CD4-positive, alpha-beta T cell treated with Interleukin-2 at 100 ng/mL for 4 hours (primary cell): ENCODE measurements at regions not wholly inside any gene's neighbourhood (a gene's known extent, or its start where the extent isn't known, plus 50 kb on each side); places are given as distances from the start of the nearest gene placed in this dataset.
"Not testable (repeated sequence)": the region's sequence is repeated elsewhere in the genome, so short reads cannot be mapped to it uniquely, and the experiment has no call there.

Source experiments
- DNase-seq: peaks from one replicate; pipeline ENCODE4 v3.0.0-alpha.2; 2020; ENCODE audit warnings: low spot score

GRCh38 chr1:38667626-38668025 lies 191.9 kb downstream of the RRAGC start:
- no peak for DNase-seq

GRCh38 chr1:38662126-38662525 lies 197.4 kb downstream of the RRAGC start:
- no peak for DNase-seq

DNA sequence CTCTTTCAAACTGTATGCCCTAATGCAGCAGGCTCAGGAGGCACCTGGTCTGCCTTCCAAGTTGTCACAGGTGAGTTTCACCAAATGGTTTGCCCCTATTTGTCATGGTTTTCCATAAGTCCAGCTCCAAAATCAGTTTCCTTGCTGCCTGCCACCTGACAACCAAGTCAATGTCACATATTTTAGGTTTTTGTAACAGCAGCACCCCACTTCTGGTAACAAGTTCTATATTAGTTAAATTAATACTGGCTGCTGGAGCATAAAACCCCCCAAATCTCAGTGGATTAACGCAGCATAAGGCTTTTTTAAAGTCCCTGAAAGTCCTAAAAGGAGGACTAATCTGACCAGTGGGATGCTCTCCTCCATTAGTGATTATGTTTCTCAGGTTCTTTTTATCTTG lies 200.7 kb downstream of the RRAGC start:
- DNase-seq = no peak

- no peak for DNase-seq
These were observed 201.7 kb downstream of the RRAGC start for GRCh38 chr1:38657873-38658272.

GRCh38 chr1:38657207-38657840 lies 202.2 kb downstream of the RRAGC start:
- DNase-seq = no peak

DNA sequence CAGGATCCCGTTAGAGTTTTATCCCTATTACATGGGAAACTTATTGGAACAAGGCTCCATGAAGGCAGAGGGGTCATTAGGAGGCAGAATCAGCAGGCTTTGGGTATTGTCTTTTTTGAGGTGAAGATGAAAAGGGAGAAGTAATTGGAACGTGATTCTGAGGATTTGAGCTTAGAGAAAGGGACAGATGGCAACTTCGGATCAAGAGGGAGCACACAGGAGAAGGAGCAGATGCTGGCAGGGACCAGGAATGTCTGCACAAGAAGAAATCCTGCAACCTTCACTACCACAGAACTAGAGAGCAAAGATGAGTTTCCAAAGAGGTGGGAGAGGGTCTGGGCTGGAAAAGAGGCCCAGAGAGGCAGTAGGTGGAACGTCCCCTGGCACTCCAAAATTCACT lies 202.8 kb downstream of the RRAGC start:
- no peak for DNase-seq

GRCh38 chr1:38652217-38652616 lies 207.4 kb downstream of the RRAGC start:
- DNase-seq = no peak

DNA sequence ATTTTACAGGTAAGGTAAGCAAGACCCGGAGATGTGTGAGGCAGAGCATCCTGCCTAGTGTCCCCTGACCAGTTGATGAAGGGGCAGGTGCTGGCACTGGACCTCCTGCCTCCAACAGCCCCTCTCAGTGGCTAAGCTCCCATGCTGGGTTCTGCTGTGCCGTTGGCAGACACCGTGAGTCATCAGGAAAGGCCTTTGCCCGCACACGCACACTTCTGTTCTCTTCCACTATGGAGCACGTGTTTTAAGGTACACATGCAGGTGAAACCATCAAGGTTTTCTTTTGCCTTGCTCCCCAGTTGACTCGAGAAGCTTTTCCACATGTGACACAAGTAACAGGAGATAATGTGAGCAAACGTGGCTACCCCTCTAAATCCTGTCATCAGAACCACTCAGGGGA lies 207.9 kb downstream of the RRAGC start:
- no peak for DNase-seq

DNA sequence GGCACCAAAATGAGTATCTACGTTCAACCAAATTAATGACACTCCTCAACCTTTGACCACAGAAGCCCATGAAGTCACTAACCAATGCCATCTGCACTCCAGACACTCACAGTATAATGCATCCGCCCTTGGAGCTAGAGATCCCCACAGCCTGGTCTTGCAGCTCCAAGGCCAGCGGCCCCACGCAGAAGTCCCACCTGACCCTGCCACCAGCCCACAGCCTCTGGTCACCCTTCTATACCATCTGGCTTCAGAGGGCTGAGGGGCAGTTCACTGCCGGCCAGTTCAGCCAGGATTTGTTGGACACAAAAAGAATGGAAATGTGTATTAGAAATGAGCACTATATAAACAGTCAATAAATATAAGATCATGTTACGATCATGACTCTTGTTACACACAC lies 211.2 kb downstream of the RRAGC start:
- no peak for DNase-seq

DNA sequence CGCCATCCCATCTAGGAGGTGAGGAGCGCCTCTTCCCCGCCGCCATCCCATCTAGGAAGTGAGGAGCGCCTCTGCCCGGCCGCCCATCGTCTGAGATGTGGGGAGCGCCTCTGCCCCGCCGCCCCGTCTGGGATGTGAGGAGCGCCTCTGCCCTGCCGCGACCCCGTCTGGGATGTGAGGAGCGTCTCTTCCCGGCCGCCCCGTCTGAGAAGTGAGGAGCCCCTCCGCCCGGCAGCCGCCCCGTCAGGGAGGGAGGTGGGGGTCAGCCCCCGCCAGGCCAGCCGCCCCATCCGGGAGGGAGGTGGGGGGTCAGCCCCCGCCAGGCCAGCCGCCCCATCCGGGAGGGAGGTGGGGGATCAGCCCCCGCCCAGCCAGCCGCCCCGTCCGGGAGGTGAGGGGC lies 212.2 kb downstream of the RRAGC start:
- DNase-seq = not testable (repeated sequence)

DNA sequence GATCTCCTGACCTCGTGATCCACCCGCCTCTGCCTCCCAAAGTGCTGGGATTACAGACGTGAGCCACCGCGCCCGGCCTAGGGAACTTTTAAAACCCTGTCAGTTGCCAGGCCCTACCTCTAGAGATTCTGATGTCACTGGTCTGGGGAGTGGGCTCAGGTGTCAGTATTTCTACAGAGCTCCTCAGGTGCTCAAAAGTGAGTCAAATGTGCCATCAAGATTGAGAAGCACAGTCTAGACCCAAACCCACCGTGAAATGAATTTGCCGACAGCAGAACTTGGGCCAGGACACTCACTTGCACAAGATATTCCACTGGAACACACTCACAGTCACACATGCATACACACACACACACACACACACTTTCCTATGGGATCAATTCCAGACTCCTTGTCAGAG lies 215.5 kb downstream of the RRAGC start:
- DNase-seq = no peak

GRCh38 chr1:38641661-38642060 lies 217.9 kb downstream of the RRAGC start:
- DNase-seq = no peak

GRCh38 chr1:38640371-38640770 lies 219.2 kb downstream of the RRAGC start:
- no peak for DNase-seq

DNA sequence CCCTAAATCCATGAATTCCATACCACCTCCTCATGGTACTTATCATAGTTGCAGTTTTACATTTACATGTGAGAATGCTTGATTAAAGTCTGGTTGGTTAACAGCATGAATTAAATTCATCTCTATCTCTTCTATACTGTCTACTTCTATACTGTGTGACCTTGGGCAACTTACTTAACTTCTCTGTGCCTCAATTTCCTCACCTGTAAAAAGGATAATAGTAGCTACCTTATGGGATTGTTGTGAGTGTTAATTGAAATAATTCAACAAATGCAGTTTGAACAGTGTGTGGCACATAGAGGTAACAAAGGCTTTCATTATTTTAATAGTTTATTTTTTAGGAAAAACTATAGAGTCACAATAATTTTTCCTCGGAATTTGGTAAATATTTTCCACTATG lies 231.3 kb downstream of the RRAGC start:
- no peak for DNase-seq

- no peak for DNase-seq
These were observed 233.6 kb downstream of the RRAGC start for GRCh38 chr1:38625939-38626338.

GRCh38 chr1:38624336-38625039 lies 235.1 kb downstream of the RRAGC start:
- no peak for DNase-seq

GRCh38 chr1:38623529-38623928 lies 236.0 kb downstream of the RRAGC start:
- DNase-seq = no peak

GRCh38 chr1:38622197-38622596 lies 237.4 kb downstream of the RRAGC start:
- no peak for DNase-seq

GRCh38 chr1:38616846-38617245 lies 242.7 kb downstream of the RRAGC start:
- no peak for DNase-seq

GRCh38 chr1:38615680-38616079 lies 243.9 kb downstream of the RRAGC start:
- no peak for DNase-seq

- no peak for DNase-seq
These were observed 244.7 kb downstream of the RRAGC start for GRCh38 chr1:38614861-38615260.

DNA sequence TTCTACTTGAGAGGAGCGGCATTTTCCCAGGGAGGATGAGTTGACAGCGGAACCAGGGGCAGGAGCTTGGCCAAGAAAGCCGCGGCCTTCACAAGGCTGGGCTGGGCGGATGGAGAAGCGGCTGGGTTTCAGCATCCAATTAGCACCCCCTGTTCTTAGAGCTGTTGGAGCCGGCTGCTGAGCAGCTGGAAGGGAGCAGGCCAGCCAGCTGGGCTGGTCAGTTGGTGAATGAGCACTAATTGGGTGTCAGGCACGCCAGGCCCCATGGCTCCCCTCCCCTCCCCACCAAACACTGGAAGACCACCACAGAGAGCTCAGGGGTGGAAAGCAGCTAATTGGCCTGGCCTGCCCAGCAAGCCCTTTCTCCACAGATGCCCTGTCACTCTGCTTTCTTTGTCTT lies 245.6 kb downstream of the RRAGC start:
- DNase-seq = no peak

GRCh38 chr1:38612951-38613350 lies 246.6 kb downstream of the RRAGC start:
- no peak for DNase-seq

DNA sequence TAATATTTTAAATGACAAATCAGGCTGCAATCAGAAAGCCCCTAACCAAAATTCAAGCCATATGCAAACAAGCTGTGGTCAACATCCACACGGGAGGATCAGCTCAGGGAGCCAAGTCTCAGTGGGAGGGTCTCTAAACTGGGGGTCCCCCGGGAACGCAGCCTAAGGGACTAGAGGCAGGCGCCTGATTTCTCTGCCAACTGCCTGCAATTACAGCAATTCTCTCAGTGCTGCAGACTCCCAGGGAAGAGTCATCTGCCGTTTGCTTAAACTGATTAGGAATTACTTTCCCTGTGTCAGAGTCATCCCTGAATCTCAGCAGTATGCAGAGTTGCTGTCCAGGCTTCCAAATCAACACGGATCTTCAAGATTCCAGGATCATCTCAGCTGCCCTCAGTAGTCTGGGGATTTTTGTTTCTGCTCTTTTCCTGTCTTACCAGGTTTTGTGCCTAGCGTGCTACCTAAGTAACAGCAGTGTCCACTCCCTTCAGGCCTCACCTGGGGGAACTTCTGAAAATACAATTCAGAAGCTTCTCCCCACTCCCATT lies 247.8 kb downstream of the RRAGC start:
- DNase-seq = no peak
